GM06990 (cell line): ENCODE measurements at regions not wholly inside any gene's neighbourhood (a gene's known extent, or its start where the extent isn't known, plus 50 kb on each side); places are given as distances from the start of the nearest gene placed in this dataset.
A peak's percentile ranks its signal among the peaks of the same experiment; 100 is the strongest.

ENCODE experiments used
- DNase-seq: peaks from one replicate; pipeline ENCODE4 v3.0.0-alpha.2; 2011; ENCODE audit not compliant: insufficient read length; ENCODE audit errors: extremely low read depth
- H3K27me3 ChIP-seq: replicated peaks from 2 replicates; pipeline ENCODE4 v1.6.0; 2011; ENCODE audit warnings: low read length; ENCODE audit not compliant: control insufficient read depth, insufficient read depth
- H3K36me3 ChIP-seq: 2 replicates; pipeline ENCODE4 v1.5.1; 2011; ENCODE audit warnings: low read length; ENCODE audit not compliant: control insufficient read depth, insufficient read depth
- H3K4me3 ChIP-seq: replicated peaks from 2 replicates; pipeline ENCODE4 v1.5.1; 2011; ENCODE audit warnings: low read depth, mild to moderate bottlenecking, control low read depth, low read length
- TF ChIP-seq, protein P1 (sequence below): IDR thresholded peaks from 2 replicates; pipeline ENCODE4 v1.5.1; 2011; ENCODE audit warnings: low read length, control low read depth, mild to moderate bottlenecking, inconsistent platforms; ENCODE audit not compliant: insufficient read depth, poor library complexity, severe bottlenecking

DNA sequence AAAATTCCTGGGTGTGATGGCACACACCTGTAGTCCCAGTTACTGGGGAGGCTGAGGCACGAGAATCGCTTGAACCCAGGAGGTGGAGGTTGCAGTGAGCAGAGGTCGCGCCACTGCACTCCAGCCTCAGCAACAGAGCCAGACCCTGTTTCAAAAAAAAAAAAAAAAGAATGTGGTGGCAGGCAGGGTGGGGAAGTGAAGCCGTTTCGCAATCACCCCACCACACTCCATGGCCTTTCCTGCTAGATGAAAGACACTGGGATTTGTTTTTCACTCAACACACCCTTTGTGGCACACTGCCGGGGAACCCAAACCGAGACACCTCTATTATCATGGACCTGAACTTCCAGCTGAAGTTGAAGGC lies 172.4 kb upstream of the IQSEC1 start:
- TF ChIP-seq, protein P1, sequence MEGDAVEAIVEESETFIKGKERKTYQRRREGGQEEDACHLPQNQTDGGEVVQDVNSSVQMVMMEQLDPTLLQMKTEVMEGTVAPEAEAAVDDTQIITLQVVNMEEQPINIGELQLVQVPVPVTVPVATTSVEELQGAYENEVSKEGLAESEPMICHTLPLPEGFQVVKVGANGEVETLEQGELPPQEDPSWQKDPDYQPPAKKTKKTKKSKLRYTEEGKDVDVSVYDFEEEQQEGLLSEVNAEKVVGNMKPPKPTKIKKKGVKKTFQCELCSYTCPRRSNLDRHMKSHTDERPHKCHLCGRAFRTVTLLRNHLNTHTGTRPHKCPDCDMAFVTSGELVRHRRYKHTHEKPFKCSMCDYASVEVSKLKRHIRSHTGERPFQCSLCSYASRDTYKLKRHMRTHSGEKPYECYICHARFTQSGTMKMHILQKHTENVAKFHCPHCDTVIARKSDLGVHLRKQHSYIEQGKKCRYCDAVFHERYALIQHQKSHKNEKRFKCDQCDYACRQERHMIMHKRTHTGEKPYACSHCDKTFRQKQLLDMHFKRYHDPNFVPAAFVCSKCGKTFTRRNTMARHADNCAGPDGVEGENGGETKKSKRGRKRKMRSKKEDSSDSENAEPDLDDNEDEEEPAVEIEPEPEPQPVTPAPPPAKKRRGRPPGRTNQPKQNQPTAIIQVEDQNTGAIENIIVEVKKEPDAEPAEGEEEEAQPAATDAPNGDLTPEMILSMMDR, result no peak
- no peak for DNase-seq
- Histone ChIP-seq H3K27me3 (peaks cover 2% of the 10 kb centered on the region), H3K36me3 (no peaks in the 10 kb centered on the region), H3K4me3 (no peak overlapping the region)

DNA sequence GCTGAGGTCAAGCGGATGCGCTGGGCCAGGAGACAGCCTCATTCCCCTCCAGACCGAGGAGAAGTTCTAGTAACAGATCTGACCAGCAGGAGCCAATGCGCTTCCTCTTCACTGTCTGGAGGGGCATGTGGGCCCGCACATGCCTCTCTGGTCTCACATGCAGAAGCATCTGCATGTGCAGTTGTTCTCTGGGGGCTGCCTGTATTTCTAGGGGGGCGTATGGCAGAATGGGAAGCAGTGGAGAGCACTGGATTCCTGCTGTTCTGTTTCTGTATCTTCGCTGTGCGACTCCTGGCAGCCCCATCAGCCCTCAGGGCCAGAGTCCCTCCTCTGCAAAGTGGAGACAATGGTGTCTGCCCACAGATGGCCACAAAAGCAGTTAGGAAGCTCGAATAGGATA lies 170.4 kb upstream of the IQSEC1 start:
- Histone ChIP-seq H3K27me3 (no peaks in the 10 kb centered on the region; the same call in none of the 2 replicates), H3K4me3 (no peak overlapping the region), H3K36me3 (no peaks in the 10 kb centered on the region)
- DNase-seq, result no peak
- TF ChIP-seq, protein P1, result no peak

DNA sequence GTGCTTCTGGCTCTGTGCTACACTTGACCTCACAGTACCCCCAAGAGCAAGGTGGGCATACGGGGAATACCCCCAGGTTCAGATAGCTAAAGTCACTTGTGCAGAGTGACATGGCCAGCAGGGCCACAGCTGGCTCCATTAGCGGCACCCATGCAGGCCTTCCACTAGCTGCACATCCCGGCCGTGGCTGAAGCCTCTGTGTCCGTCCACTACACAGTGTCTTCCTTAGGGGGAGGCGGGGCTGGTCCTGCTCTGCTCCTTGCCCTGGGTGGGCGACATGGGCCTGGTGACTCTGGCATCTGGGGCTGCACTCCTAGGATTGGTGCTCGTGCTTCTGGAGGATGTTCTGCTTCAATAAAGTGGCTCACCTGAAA lies 169.1 kb upstream of the IQSEC1 start:
- Histone ChIP-seq H3K27me3 (no peaks in the 10 kb centered on the region; the same call in none of the 2 replicates), H3K4me3 (no peak overlapping the region), H3K36me3 (no peaks in the 10 kb centered on the region)
- TF ChIP-seq, protein P1, result no peak
- no peak for DNase-seq

DNA sequence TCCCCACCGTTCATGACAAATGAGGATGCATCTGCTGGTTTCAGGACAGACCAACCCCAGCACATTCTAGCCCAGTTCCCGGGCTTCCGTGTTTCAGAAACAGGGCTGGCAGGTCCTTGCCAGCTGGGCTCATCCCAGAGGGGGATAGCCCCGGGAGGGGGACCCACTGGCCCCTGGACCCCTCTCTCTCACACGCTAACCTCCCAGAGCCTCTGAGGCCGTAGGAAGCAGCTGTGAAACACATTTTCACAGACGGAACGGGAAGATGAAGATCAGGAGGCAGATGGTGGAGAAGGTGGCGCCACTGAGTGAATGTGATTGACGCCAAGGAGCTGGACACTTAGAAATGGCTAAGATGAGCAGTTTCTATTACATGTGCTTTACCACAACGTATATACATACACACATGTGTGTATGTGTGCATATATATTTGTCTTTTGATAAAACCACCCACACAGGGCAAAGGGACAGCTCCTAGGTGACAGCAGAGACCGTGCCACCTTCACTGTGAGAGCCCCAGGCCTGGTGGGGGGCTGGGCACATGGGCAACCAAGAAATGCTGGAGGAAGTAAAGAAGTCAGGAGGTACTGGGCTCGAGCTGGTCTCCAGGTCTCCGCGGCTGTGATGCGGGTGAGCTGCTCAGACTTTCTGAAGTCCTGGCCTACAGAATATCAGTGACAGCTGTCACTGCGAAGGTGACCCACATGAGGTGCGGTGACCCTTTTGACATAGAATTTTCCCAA lies 168.6 kb upstream of the IQSEC1 start:
- Histone ChIP-seq H3K4me3 (no peak overlapping the region), H3K27me3 (no peaks in the 10 kb centered on the region; the same call in none of the 2 replicates), H3K36me3 (no peaks in the 10 kb centered on the region)
- DNase-seq, result no peak
- TF ChIP-seq, protein P1, result peak; percentile 7

DNA sequence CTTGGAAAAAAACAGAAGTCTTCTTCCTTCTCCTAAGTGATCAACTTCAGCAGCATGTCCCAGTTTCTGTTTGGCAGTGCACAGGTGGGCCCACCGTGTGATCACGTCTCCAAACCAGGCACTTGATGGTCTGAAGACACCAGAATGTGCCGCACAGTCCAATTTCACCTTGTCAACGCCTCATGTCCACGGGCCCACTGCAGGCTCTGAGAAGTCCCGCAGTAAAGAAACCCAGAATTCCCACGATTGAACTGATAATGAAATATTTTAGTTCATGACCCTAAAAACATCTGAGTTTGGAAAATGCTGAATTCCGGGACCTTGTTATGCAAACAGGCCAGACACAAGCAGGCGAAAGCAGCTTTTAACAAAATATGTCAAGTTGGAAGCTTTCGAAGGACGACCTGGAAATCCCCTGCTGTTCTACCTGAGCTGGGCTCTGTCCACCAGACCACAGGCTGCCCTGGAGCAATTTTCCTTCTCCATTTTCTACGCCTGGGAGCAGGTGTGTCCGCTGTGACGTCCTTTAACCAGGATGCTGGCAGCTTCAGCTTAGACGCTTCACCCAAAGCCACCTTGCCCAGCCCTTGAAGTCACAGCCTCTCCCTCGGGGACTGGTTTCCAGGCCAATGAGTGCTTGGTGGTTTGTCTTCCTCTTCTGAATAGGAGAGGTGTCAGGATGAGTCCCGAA lies 167.8 kb upstream of the IQSEC1 start:
- no peaks in the 10 kb centered on the region for H3K36me3 ChIP-seq
- DNase-seq, result no peak
- H3K27me3 ChIP-seq, result no peaks in the 10 kb centered on the region; the same call in none of the 2 replicates
- no peak overlapping the region for H3K4me3 ChIP-seq
- TF ChIP-seq, protein P1, result no peak

DNA sequence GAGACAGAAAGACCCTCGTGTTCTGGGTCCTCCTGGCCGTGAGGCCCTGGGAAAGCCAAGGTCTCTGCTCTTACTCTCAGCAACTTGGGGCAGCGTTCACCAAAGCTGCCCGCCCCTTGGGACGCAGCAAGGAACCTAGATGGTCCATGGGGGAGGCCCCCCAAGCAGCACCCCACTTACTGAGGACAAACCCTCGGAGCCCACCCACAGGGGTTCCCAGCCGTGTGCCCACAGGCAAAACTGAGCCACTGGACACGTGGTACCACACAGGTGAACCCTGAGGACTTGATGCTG lies 166.2 kb upstream of the IQSEC1 start:
- Histone ChIP-seq H3K27me3 (no peaks in the 10 kb centered on the region; the same call in 1 of the 2 replicates), H3K4me3 (no peak overlapping the region), H3K36me3 (no peaks in the 10 kb centered on the region)
- no peak for DNase-seq
- TF ChIP-seq, protein P1, result no peak
